ENCODE measurements at regions not wholly inside any gene's neighbourhood (a gene's known extent, or its start where the extent isn't known, plus 50 kb on each side); places are given as distances from the start of the nearest gene placed in this dataset.
"Not testable (repeated sequence)": the region's sequence is repeated elsewhere in the genome, so short reads cannot be mapped to it uniquely, and the experiment has no call there.

DNA sequence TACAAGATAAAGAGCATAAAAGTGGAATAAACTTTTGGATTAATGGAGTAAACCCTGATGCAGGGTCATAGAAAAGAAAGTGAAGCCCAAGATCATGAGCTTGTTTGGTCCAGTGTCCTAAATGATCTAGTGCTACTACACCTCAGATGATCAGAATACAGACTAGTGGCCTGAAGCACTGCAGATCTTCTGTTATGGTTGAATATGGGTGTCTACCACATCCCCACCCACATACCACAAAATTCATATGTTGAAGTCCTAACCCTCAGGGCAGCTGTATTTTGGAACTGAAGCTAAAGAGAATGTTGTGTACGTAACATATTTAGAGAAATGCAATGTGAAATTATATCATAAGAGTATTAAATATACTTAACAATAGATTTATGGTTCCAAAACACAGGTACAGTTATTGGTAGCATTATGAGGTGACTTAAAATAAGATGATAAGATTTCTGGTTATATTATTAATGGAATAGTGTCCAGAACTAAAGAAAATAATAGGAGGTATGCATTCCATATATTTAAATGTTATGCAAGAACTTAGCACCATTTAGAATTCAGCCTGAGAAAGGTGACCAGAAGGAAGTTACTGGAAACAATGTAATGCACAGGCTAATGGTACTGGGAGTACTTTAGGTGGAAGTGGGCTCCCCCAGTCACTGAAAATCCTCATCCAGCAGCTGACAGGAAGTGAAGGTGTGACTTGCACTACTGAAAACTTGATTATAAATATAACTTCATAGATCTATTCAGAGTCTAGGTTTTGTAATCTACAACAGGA is 1155.1 kb downstream of the TAF11L14 start:
- intact Hi-C loops (cut with DNase I), result no loop called here
- DNase-seq (ENCODE audit: low spot score), result no peak

- DNase-seq (ENCODE audit: low spot score), result no peak
- intact Hi-C loops (cut with DNase I), result no loop called here
Observed at GRCh38 chr5:18792145-18792544, 1157.9 kb downstream of the TAF11L14 start.

DNA sequence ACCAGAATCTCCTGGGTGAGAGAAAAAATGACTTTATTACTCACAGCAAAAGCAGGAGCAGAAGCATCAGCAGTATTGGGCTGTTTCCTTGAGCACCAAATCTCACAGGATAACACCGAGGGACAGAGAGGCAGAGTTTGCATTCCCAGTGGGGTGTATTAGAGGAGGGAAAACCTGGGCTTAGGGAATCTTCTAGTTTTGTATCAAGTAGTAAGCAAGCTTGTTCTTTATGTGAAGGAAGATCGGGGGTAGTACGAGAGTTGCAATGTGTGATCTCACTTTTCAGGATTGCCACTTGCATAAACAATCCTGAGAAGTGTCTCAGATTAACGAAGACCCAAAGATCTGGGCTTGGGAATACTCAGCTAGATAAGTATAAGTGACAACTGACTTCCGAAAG is 1163.0 kb downstream of the TAF11L14 start:
- intact Hi-C loops (cut with DNase I), result no loop called here
- no peak for DNase-seq (ENCODE audit: low spot score)

GRCh38 chr5:18798058-18798457 is 1163.8 kb downstream of the TAF11L14 start:
- no peak for DNase-seq (ENCODE audit: low spot score)
- intact Hi-C loops (cut with DNase I), result no loop called here

DNA sequence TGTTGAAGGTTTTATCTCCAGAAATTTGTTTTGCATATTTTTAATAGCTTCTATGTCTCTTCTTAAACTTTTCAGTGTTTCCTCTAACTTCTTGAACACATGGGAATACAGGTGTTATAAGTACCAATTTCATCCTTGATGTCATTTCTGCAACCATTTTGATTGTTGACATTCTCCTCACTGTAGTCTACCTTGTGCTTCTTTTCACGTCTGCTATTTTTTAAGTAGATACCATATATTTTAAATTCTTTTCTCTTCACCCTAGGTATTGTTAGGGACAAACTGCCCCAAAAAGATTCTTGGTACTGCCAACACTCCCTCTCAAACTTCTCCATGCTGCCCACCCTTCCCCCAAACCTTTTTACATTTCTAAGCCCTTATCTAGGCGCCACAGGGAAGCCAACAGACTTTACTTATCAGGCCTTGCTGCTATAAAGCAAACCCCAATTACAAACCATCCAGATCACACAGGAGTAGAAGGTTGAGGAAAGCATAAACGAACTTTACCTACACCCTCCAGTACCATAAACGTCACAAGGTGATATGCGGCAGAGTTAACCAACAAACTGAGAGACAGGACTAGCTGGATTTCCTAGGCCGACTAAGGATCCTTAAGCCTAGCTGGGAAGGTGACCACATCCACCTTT is 1165.3 kb downstream of the TAF11L14 start:
- no peak for DNase-seq (ENCODE audit: low spot score)
- intact Hi-C loops (cut with DNase I), result no loop called here

DNA sequence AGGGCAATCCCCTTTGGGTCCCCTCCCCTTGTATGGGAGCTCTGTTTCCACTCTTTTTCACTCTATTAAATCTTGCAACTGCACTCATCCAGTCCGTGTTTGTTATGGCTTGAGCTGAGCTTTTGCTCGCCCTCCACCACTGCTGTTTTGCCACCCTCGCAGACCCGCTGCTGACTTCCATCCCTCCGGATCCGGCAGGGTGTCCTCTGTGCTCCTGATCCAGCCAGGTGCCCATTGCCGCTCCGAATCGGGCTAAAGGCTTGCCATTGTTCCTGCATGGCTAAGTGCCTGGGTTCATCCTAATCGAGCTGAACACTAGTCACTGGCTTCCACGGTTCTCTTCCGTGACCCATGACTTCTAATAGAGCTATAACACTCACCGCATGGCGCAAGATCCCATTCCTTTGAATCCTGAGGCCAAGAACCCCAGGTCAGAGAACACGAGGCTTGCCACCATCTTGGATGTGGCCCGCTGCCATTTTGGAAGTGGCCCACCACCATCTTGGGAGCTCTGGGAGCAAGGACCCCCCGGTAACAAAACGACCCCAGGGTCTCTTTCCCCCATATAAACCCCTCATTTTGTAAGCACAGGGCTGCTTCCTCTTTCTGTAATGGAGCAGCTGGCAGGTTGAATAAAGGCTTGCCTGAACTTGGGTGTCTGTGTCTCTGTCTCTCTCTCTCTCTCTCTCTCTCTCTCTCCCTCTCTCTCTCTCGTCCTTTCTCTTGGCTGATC is 1166.2 kb downstream of the TAF11L14 start:
- intact Hi-C loops (cut with DNase I), result no loop called here
- no peak for DNase-seq (ENCODE audit: low spot score)

- DNase-seq (ENCODE audit: low spot score); intact Hi-C loops (cut with DNase I): not testable (repeated sequence)
Observed at GRCh38 chr5:18801413-18801812, 1167.2 kb downstream of the TAF11L14 start.

DNA sequence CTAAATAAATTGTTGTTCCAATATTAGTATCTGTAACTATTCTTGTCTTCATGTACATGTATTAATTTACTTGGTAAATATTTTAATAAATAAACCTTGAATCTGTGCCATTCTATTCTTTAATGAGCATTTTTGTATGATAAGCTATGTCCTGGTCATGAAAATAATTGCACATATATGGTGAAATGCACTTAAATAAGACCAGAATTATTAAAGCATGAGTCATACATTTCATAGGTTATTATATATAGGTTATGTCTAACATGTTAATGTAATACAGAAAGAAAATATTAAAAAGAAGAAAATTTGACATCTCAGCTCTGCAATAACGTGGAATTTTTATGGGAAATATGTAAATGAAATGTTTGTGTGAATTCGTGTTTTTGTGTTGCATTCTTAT is 1168.1 kb downstream of the TAF11L14 start:
- DNase-seq (ENCODE audit: low spot score), result no peak
- intact Hi-C loops (cut with DNase I), result no loop called here

GRCh38 chr5:18805376-18805775 is 1171.1 kb downstream of the TAF11L14 start:
- intact Hi-C loops (cut with DNase I), result no loop called here
- DNase-seq (ENCODE audit: low spot score), result no peak

- no peak for DNase-seq (ENCODE audit: low spot score)
- intact Hi-C loops (cut with DNase I), result no loop called here
Observed at GRCh38 chr5:18807256-18808149, 1173.2 kb downstream of the TAF11L14 start.

DNA sequence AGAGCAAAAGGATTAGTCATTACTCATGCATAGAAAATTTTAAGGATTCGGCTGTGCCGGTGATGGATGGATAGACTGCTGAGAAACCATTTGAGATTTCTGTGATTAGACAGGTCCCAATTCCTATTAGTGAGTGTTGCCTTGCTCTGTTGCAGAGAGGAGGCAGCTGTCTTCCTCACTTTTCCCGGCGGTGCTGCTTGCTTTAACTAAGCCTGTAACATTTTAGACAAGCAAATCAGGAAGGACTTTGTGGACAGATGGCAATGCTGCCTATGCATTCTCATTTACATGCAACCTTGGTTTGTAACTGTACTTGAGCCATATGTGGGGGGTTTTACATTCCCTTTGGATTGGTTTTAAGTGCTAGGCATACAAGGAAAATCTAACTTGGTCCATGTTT is 1176.3 kb downstream of the CDH18 start:
- intact Hi-C loops (cut with DNase I), result no loop called here
- DNase-seq (ENCODE audit: low spot score), result no peak

DNA sequence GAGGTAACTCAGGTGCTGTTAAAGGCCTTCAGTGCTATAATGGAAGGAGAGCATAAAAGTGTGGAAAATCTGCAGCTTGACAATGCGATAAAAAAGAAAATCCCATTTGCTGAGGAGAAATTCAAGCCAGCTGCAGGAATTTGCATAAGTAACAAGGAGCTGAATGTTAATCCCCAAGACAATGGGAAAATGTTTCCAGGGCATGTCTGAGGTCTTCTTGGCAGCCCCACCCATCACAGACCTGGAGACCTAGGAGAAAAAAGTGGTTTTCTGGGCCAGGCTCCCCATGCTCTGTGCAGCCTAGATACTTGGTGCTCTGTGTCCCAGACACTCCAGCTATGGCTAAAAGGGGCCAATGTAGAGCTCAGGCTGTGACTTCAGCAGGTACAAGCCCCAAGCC is 1159.6 kb downstream of the CDH18 start:
- intact Hi-C loops (cut with DNase I), result no loop called here
- DNase-seq (ENCODE audit: low spot score), result no peak

- DNase-seq (ENCODE audit: low spot score), result no peak
- intact Hi-C loops (cut with DNase I), result no loop called here
Observed at GRCh38 chr5:18829539-18829938, 1158.5 kb downstream of the CDH18 start.

- no peak for DNase-seq (ENCODE audit: low spot score)
- intact Hi-C loops (cut with DNase I), result no loop called here
Observed at GRCh38 chr5:18850216-18850615, 1137.8 kb downstream of the CDH18 start.

DNA sequence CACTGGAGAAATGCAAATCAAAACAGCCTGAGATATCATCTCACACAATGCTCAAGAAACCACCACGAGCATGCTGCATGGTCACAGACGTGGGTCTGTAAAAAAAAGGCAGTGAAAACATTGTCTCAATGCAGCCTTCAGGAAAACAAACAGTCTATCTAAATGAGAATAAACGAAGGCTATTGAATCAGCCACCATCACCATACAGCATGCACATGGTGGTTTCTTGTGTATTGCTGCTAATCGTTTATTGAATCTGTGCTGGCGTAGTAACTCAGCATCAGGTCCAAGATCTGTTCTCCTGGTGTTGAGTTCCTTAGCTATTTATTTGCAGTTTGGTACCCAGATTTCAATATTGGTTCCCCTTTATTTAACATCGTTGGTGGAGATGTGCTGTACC is 1115.0 kb downstream of the CDH18 start:
- DNase-seq (ENCODE audit: low spot score), result no peak
- intact Hi-C loops (cut with DNase I), result no loop called here

GRCh38 chr5:18876565-18876964 is 1111.4 kb downstream of the CDH18 start:
- no peak for DNase-seq (ENCODE audit: low spot score)
- intact Hi-C loops (cut with DNase I), result no loop called here

DNA sequence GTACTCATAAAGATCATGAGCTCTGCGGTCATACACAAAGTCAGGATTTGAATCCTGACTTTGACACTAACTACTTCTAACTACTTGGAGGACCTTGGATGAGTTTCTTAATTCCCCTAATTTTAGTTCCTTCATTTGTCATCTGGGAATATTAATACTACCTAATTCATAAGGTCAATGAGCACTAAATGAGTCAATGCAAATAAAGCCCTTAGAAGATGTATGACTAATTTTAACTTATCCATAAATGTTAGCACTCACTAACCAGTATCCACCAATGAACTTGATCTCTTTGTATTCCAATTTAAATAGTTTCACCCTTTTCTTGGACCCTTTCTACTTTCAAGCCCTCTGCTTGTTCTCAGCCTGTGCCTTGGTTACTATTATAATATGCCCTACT is 1106.4 kb downstream of the CDH18 start:
- intact Hi-C loops (cut with DNase I), result no loop called here
- DNase-seq (ENCODE audit: low spot score), result no peak

- no peak for DNase-seq (ENCODE audit: low spot score)
- intact Hi-C loops (cut with DNase I), result no loop called here
Observed at GRCh38 chr5:18882154-18882553, 1105.8 kb downstream of the CDH18 start.

DNA sequence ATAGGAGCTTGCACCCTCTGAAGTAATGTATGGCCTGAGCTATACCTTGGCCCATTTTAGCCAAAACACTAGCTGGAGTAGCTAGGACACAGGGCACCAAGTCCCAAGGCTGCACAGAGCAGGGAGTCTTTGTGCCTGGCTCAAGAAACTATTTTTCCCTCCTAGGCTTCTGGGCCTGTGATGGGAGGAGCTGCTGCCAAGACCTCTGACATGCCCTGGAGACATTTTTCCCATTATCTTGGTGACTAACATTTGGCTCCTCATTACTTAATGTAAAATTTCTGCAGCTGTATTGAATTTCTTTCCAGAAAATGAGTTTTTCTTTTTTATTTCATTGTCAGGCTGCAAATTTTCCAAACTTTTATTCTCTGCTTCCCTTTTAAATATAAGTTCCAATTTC is 1099.2 kb downstream of the CDH18 start:
- no peak for DNase-seq (ENCODE audit: low spot score)
- intact Hi-C loops (cut with DNase I), result no loop called here

- DNase-seq (ENCODE audit: low spot score), result no peak
- intact Hi-C loops (cut with DNase I), result no loop called here
Observed at GRCh38 chr5:18900644-18901043, 1087.4 kb downstream of the CDH18 start.
